ENCODE measurements at regions not wholly inside any gene's neighbourhood (a gene's known extent, or its start where the extent isn't known, plus 50 kb on each side); places are given as distances from the start of the nearest gene placed in this dataset.

GRCh38 chr11:97234016-97234415, 844.2 kb downstream of the JRKL start:
- Histone ChIP-seq H3K27me3 (ENCODE audit: control insufficient read depth, insufficient read depth, low read length) (no peaks in the 10 kb centered on the region), H3K4me3 (ENCODE audit: low read depth, low read length) (no peak overlapping the region), H3K36me3 (ENCODE audit: control insufficient read depth, insufficient read depth, low read length) (no peaks in the 10 kb centered on the region)
- no peak for TF ChIP-seq CTCF (IDR thresholded peaks at IDR 0.05; ENCODE audit: insufficient read depth, low read length, poor library complexity, severe bottlenecking)
- no peak for DNase-seq (ENCODE audit: low read depth)

GRCh38 chr11:97237151-97237550, 847.3 kb downstream of the JRKL start:
- Histone ChIP-seq H3K36me3 (ENCODE audit: control insufficient read depth, insufficient read depth, low read length) (no peaks in the 10 kb centered on the region), H3K4me3 (ENCODE audit: low read depth, low read length) (no peak overlapping the region), H3K27me3 (ENCODE audit: control insufficient read depth, insufficient read depth, low read length) (no peaks in the 10 kb centered on the region)
- no peak for DNase-seq (ENCODE audit: low read depth)
- TF ChIP-seq CTCF (IDR thresholded peaks at IDR 0.05; ENCODE audit: insufficient read depth, low read length, poor library complexity, severe bottlenecking): no peak

GRCh38 chr11:97247601-97248000, 857.8 kb downstream of the JRKL start:
- Histone ChIP-seq H3K36me3 (ENCODE audit: control insufficient read depth, insufficient read depth, low read length) (no peaks in the 10 kb centered on the region), H3K4me3 (ENCODE audit: low read depth, low read length) (no peak overlapping the region), H3K27me3 (ENCODE audit: control insufficient read depth, insufficient read depth, low read length) (no peaks in the 10 kb centered on the region)
- no peak for DNase-seq (ENCODE audit: low read depth)
- TF ChIP-seq CTCF (IDR thresholded peaks at IDR 0.05; ENCODE audit: insufficient read depth, low read length, poor library complexity, severe bottlenecking): no peak

GRCh38 chr11:97254790-97255189, 865.0 kb downstream of the JRKL start:
- no peak for DNase-seq (ENCODE audit: low read depth)
- no peak for TF ChIP-seq CTCF (IDR thresholded peaks at IDR 0.05; ENCODE audit: insufficient read depth, low read length, poor library complexity, severe bottlenecking)
- no peaks in the 10 kb centered on the region for H3K27me3 ChIP-seq (ENCODE audit: control insufficient read depth, insufficient read depth, low read length)

GRCh38 chr11:97259434-97259833, 869.6 kb downstream of the JRKL start:
- DNase-seq (ENCODE audit: low read depth): no peak
- H3K4me3 ChIP-seq (ENCODE audit: low read depth, low read length): no peak overlapping the region
- H3K36me3 ChIP-seq (ENCODE audit: control insufficient read depth, insufficient read depth, low read length): no peaks in the 10 kb centered on the region
- no peak for TF ChIP-seq CTCF (IDR thresholded peaks at IDR 0.05; ENCODE audit: insufficient read depth, low read length, poor library complexity, severe bottlenecking)
- no peaks in the 10 kb centered on the region for H3K27me3 ChIP-seq (ENCODE audit: control insufficient read depth, insufficient read depth, low read length)

More at GRCh38 chr11:97254790-97255189, 865.0 kb downstream of the JRKL start:
- Histone ChIP-seq H3K36me3 (ENCODE audit: control insufficient read depth, insufficient read depth, low read length) (no peaks in the 10 kb centered on the region), H3K4me3 (ENCODE audit: low read depth, low read length) (no peak overlapping the region)

GRCh38 chr11:97259884-97260283, 870.1 kb downstream of the JRKL start:
- no peaks in the 10 kb centered on the region for H3K36me3 ChIP-seq (ENCODE audit: control insufficient read depth, insufficient read depth, low read length)
- no peak for TF ChIP-seq CTCF (IDR thresholded peaks at IDR 0.05; ENCODE audit: insufficient read depth, low read length, poor library complexity, severe bottlenecking)

More at GRCh38 chr11:97259884-97260283, 870.1 kb downstream of the JRKL start:
- Histone ChIP-seq H3K4me3 (ENCODE audit: low read depth, low read length) (no peak overlapping the region), H3K27me3 (ENCODE audit: control insufficient read depth, insufficient read depth, low read length) (no peaks in the 10 kb centered on the region)
- no peak for DNase-seq (ENCODE audit: low read depth)
